GM12874 (cell line): ENCODE measurements at regions not wholly inside any gene's neighbourhood (a gene's known extent, or its start where the extent isn't known, plus 50 kb on each side); places are given as distances from the start of the nearest gene placed in this dataset.

ENCODE experiments used
- CTCF ChIP-seq: IDR thresholded peaks from 2 replicates; pipeline ENCODE4 v1.5.1; 2011; ENCODE audit warnings: low read depth, mild to moderate bottlenecking, control low read depth, low read length, moderate library complexity; ENCODE audit not compliant: insufficient read depth

GRCh38 chr5:57836331-57836730 lies 353.7 kb upstream of the ACTBL2 start:
- TF ChIP-seq CTCF: no peak

DNA sequence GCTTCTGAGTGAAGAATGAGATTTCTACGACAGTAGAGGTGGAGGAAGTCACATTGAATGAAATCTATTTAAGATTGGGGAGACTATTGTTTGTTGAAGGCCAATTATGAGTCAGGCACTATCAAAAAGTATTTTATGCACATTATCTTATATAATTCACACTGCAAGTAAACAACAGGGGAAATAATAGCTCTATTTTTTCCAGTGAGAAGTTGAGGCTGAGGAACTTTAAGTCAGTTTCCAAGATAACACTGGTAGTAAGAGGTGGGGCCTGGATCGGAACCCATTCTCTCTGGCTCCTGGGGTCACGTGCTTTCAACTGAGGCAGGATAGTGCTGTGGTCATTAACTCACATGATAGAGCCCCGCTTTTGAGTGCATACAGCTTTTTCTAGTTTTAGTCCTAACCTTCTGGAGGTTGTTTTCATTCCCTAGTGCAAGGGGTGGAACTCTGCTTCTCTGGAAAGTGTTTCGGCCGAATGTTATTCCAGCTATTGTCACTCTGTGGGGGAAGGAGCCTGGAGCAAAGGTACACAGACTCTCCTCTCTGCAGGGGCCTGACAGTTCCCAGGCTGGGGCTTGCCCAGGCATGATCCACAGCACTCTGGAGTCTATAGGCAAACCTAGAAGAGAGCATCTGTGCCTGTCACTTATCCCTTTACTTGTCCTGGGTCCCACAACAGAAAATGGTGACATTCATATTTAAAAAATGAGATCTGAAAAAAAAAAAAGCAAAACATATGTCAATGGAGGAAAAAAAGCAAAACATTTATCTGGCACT lies 352.4 kb upstream of the ACTBL2 start:
- no peak for TF ChIP-seq CTCF

DNA sequence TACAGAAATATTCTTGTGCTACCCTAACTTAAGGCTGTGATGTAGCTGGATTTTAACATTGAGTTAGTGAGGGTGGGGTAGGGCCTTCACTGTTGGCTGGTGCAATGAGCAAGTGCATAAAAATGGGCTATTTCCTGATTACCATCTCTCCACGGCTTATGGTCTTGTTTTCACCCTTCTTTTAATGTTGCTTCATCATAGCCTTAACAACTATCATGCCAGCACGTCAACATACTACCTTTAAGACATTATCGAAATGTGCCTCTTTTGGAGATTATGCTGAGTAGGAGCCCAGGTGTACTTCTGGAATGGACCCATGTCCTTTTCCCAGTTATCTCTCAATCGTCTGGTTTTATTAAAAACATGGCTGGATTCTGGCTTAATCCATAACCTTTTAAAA lies 350.9 kb upstream of the ACTBL2 start:
- no peak for TF ChIP-seq CTCF

GRCh38 chr5:57832875-57833274 lies 350.3 kb upstream of the ACTBL2 start:
- TF ChIP-seq CTCF: no peak

- no peak for TF ChIP-seq CTCF
Measured at GRCh38 chr5:57831932-57832331, 349.3 kb upstream of the ACTBL2 start.

- no peak for TF ChIP-seq CTCF
Measured at GRCh38 chr5:57831090-57831489, 348.5 kb upstream of the ACTBL2 start.

- TF ChIP-seq CTCF: no peak
Measured at GRCh38 chr5:57828221-57828620, 345.6 kb upstream of the ACTBL2 start.
